DND-41 (cell line): ENCODE measurements at regions not wholly inside any gene's neighbourhood (a gene's known extent, or its start where the extent isn't known, plus 50 kb on each side); places are given as distances from the start of the nearest gene placed in this dataset.
"Not testable (repeated sequence)": the region's sequence is repeated elsewhere in the genome, so short reads cannot be mapped to it uniquely, and the experiment has no call there.

Source experiments
- ATAC-seq: fragments of 200-7000 bp; cut with Tn5 transposase; 3 replicates; pipeline ENCODE4 v1.9.1; 2021; ENCODE audit warnings: low read depth; ENCODE audit not compliant: insufficient read depth
- DNase-seq: peaks from one replicate; pipeline ENCODE4 v3.0.0-alpha.2; 2020
- H2AFZ ChIP-seq: 2 replicates; pipeline ENCODE4 v1.6.0; 2012; ENCODE audit warnings: low read depth, low read length
- H3K27ac ChIP-seq: 2 replicates; pipeline ENCODE4 v1.5.1; 2012; ENCODE audit warnings: low read length, inconsistent platforms
- H3K27me3 ChIP-seq: fragments of 200-600 bp; sonication (generic); 2 replicates; pipeline ENCODE4 v1.6.0; 2012; ENCODE audit warnings: low read length, mild to moderate bottlenecking, inconsistent platforms; ENCODE audit not compliant: insufficient read depth, poor library complexity
- H3K36me3 ChIP-seq: 2 replicates; pipeline ENCODE4 v1.5.1; 2012; ENCODE audit warnings: low read length, inconsistent platforms; ENCODE audit not compliant: insufficient read depth
- H3K4me1 ChIP-seq: 2 replicates; pipeline ENCODE4 v1.5.1; 2012; ENCODE audit warnings: mild to moderate bottlenecking, low read length; ENCODE audit not compliant: insufficient read depth
- H3K4me2 ChIP-seq: 2 replicates; pipeline ENCODE4 v1.6.0; 2012; ENCODE audit warnings: mild to moderate bottlenecking, moderate library complexity, low read length, inconsistent platforms; ENCODE audit not compliant: insufficient read depth
- H3K4me3 ChIP-seq, 2 experiments: fragments of 200-600 bp in 1 of 2; shearing (Covaris generic) in 1 of 2; 2 replicates each; pipeline ENCODE4 v1.5.1; 2012 to 2016; ENCODE audit warnings: inconsistent platforms in 2 of 2, low read length in 2 of 2, mild to moderate bottlenecking in 2 of 2, low read depth in 1 of 2, moderate library complexity in 1 of 2
- H3K79me2 ChIP-seq: 2 replicates; pipeline ENCODE4 v1.6.0; 2012; ENCODE audit warnings: low read length, inconsistent platforms; ENCODE audit not compliant: insufficient read depth
- H3K9ac ChIP-seq: 2 replicates; pipeline ENCODE4 v1.6.0; 2012; ENCODE audit warnings: low read depth, mild to moderate bottlenecking, inconsistent platforms, low read length, moderate library complexity
- H3K9me3 ChIP-seq: 2 replicates; pipeline ENCODE4 v1.5.1; 2012; ENCODE audit warnings: low read length, moderate library complexity, mild to moderate bottlenecking, inconsistent platforms; ENCODE audit not compliant: insufficient read depth, severe bottlenecking
- H4K20me1 ChIP-seq: 2 replicates; pipeline ENCODE4 v1.6.0; 2012; ENCODE audit warnings: low read length; ENCODE audit not compliant: insufficient read depth
- EZH2 ChIP-seq: IDR thresholded peaks from 3 replicates; pipeline ENCODE4 v1.6.1; 2012; ENCODE audit warnings: borderline replicate concordance, low read depth, mild to moderate bottlenecking, moderate library complexity, low read length, inconsistent platforms; ENCODE audit not compliant: severe bottlenecking
- TF ChIP-seq, protein P1 (sequence below): IDR thresholded peaks from 2 replicates; pipeline ENCODE4 v1.5.1; 2012; ENCODE audit warnings: borderline replicate concordance, low read length, moderate library complexity, mild to moderate bottlenecking; ENCODE audit not compliant: poor library complexity, severe bottlenecking; ENCODE audit errors: extremely low read depth

DNA sequence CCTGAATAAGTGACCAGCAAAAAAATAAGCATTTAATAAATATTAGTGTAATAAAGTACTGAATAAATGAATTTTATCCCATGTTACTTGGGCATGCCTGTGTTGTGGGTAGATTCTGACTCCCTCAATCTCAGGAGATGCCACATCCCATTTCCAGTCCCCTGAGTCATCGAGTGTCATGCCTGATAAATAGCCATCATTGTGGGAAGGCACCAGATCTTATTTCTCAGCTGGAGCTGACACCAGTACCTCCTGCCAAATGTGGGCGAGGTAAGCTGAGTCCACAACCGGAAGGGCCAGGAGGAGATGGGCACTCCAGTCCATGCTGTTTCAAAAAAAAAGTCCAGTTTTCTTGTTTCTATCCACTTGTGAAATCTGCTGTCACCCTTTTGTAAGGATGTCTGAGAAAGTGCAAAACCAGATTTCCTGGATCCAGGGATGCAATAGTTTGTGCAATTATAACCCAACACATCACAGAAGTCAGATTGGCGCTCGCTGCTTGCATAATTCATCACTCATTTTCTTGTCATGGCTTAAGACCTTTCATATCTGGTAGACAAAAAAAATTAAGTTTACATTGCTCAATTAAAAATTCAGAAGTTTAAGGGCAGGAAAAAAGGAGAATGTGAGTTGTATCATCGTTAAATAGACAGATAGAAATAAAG is 311.6 kb downstream of the MIAT start:
- Histone ChIP-seq H3K27ac (no peak overlapping the region), H3K79me2 (no peaks in the 10 kb centered on the region), H3K4me3 (no peak overlapping the region), H4K20me1 (no peaks in the 10 kb centered on the region), H2AFZ (no peak overlapping the region), H3K27me3 (no peaks in the 10 kb centered on the region), H3K9me3 (no peaks in the 10 kb centered on the region), H3K4me2 (no peak overlapping the region), H3K9ac (no peak overlapping the region), H3K36me3 (no peaks in the 10 kb centered on the region), H3K4me1 (no peaks in the 10 kb centered on the region)
- DNase-seq (no peak), ATAC-seq (no peak)
- TF ChIP-seq, protein P1, sequence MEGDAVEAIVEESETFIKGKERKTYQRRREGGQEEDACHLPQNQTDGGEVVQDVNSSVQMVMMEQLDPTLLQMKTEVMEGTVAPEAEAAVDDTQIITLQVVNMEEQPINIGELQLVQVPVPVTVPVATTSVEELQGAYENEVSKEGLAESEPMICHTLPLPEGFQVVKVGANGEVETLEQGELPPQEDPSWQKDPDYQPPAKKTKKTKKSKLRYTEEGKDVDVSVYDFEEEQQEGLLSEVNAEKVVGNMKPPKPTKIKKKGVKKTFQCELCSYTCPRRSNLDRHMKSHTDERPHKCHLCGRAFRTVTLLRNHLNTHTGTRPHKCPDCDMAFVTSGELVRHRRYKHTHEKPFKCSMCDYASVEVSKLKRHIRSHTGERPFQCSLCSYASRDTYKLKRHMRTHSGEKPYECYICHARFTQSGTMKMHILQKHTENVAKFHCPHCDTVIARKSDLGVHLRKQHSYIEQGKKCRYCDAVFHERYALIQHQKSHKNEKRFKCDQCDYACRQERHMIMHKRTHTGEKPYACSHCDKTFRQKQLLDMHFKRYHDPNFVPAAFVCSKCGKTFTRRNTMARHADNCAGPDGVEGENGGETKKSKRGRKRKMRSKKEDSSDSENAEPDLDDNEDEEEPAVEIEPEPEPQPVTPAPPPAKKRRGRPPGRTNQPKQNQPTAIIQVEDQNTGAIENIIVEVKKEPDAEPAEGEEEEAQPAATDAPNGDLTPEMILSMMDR, result no peak
- no peak for TF ChIP-seq EZH2

DNA sequence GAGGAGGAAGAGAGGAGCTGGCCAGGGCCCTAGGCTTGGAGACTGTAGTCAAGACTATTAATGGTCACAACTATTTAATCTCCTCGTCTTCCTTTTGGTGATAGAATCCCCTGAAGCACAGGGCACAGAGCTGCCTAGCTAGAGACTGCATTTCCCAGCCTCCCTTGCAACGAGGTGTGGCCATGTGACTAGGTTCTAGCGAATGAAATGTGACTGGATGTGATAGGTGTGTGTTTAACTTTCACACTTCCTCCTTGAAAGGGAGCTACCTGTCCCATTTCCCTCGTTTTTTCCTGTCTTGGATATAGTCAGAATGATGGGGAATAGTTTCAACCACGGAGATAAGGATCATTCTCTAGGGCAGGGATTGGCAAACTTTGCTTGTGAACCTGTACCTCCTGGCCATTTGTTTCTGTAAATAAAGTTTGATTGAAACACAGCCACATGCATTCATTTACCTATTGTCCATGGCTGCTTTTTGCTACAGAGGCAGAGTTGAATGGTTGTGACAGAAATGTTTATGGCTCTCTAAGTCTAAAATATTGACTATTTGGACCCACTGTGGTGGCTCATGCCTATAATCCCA is 313.5 kb downstream of the MIAT start:
- no peak overlapping the region for H3K9ac ChIP-seq
- H3K9me3 ChIP-seq, result no peaks in the 10 kb centered on the region
- no peak for DNase-seq
- H3K36me3 ChIP-seq, result no peaks in the 10 kb centered on the region
- H3K79me2 ChIP-seq, result no peaks in the 10 kb centered on the region
- no peak overlapping the region for H3K4me3 ChIP-seq
- no peaks in the 10 kb centered on the region for H4K20me1 ChIP-seq
- no peak for ATAC-seq
- TF ChIP-seq EZH2, result no peak
- TF ChIP-seq, protein P1, result no peak
- H2AFZ ChIP-seq, result no peak overlapping the region
- no peak overlapping the region for H3K4me2 ChIP-seq
- no peak overlapping the region for H3K27ac ChIP-seq
- H3K27me3 ChIP-seq, result no peaks in the 10 kb centered on the region
- H3K4me1 ChIP-seq, result no peaks in the 10 kb centered on the region

DNA sequence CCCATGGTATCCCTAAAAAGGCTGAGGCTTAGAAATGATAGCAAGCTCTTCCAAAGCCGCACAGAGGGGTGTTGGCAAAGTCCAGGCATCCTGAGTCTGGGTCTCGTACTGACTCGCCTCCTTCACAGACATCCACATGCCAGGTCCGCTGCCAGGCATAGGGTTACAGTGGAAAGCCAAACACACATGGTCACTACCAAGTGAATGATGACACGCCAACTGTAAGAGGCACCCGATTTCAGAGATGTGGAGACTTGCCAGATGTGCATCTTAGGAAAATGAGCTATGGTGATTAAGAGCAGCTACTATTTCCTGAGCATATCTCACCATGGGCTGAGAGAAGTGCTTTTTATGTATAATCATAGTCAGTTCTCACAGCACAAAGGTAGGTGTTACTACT is 314.9 kb downstream of the MIAT start:
- DNase-seq (no peak), ATAC-seq (no peak)
- H3K79me2 ChIP-seq, result no peaks in the 10 kb centered on the region
- no peaks in the 10 kb centered on the region for H3K27me3 ChIP-seq
- no peaks in the 10 kb centered on the region for H3K9me3 ChIP-seq
- no peaks in the 10 kb centered on the region for H4K20me1 ChIP-seq
- H3K4me1 ChIP-seq, result no peaks in the 10 kb centered on the region
- no peak overlapping the region for H2AFZ ChIP-seq
- no peaks in the 10 kb centered on the region for H3K36me3 ChIP-seq
- no peak overlapping the region for H3K4me2 ChIP-seq
- no peak for TF ChIP-seq EZH2
- TF ChIP-seq, protein P1, result no peak
- no peak overlapping the region for H3K4me3 ChIP-seq
- no peak overlapping the region for H3K27ac ChIP-seq
- H3K9ac ChIP-seq, result no peak overlapping the region

DNA sequence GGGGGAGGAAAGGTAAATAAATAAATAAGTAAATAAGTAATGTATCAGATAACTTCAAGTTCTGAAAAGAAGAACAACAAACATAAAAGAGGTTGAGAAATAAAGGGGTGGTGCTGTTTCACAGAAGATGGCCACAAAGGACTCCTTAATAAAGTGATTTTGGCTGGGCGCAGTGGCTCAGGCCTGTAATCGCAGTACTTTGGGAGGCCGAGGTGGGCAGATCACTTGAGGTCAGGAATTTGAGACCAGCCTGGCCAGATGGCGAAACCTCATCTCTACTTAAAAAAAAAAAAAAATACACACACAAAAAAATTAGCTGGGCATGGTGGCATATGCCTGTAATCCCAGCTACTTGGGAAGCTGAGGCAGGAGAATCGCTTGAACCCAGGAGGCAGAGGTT is 315.5 kb downstream of the MIAT start:
- H2AFZ ChIP-seq, H4K20me1 ChIP-seq, H3K27ac ChIP-seq, ATAC-seq, H3K36me3 ChIP-seq, H3K27me3 ChIP-seq, H3K79me2 ChIP-seq, H3K4me3 ChIP-seq, H3K4me2 ChIP-seq, H3K9ac ChIP-seq, DNase-seq, H3K9me3 ChIP-seq, H3K4me1 ChIP-seq: not testable (repeated sequence)
